EH (cell line): ENCODE measurements at regions not wholly inside any gene's neighbourhood (a gene's known extent, or its start where the extent isn't known, plus 50 kb on each side); places are given as distances from the start of the nearest gene placed in this dataset.
A peak's percentile ranks its signal among the peaks of the same experiment; 100 is the strongest.
"Not testable (repeated sequence)": the region's sequence is repeated elsewhere in the genome, so short reads cannot be mapped to it uniquely, and the experiment has no call there.

Experiments used
- DNase-seq: peaks from one replicate; pipeline ENCODE4 v3.0.0-alpha.2; 2015; ENCODE audit warnings: low read depth

- not testable (repeated sequence) for DNase-seq
These were observed 69.1 kb downstream of the ZNF518B start for GRCh38 chr4:10388146-10388545.

- DNase-seq, result no peak
These were observed 71.2 kb downstream of the ZNF518B start for GRCh38 chr4:10385994-10386394.

GRCh38 chr4:10384974-10385373 is 72.3 kb downstream of the ZNF518B start:
- no peak for DNase-seq

- no peak for DNase-seq
These were observed 73.8 kb downstream of the ZNF518B start for GRCh38 chr4:10383417-10383816.

- DNase-seq, result not testable (repeated sequence)
These were observed 75.1 kb downstream of the ZNF518B start for GRCh38 chr4:10382171-10382570.

- DNase-seq, result no peak
These were observed 76.1 kb downstream of the ZNF518B start for GRCh38 chr4:10381146-10381545.

GRCh38 chr4:10380735-10381134 is 76.5 kb downstream of the ZNF518B start:
- no peak for DNase-seq

GRCh38 chr4:10371869-10372471 is 85.3 kb downstream of the ZNF518B start:
- peak; percentile 84 for DNase-seq

- DNase-seq, result no peak
These were observed 86.1 kb downstream of the ZNF518B start for GRCh38 chr4:10371121-10371520.

- no peak for DNase-seq
These were observed 87.7 kb downstream of the ZNF518B start for GRCh38 chr4:10369517-10369916.

- no peak for DNase-seq
These were observed 90.6 kb downstream of the ZNF518B start for GRCh38 chr4:10366628-10367027.

- no peak for DNase-seq
These were observed 93.0 kb downstream of the ZNF518B start for GRCh38 chr4:10364194-10364593.

- no peak for DNase-seq
These were observed 102.5 kb downstream of the ZNF518B start for GRCh38 chr4:10354746-10355145.

- DNase-seq, result no peak
These were observed 103.0 kb downstream of the ZNF518B start for GRCh38 chr4:10354225-10354624.

GRCh38 chr4:10353110-10353509 is 104.1 kb downstream of the ZNF518B start:
- peak; percentile 40 for DNase-seq

GRCh38 chr4:10348241-10348640 is 109.0 kb downstream of the ZNF518B start:
- no peak for DNase-seq

GRCh38 chr4:10347815-10348214 is 109.4 kb downstream of the ZNF518B start:
- DNase-seq, result no peak

- DNase-seq, result peak; percentile 15
These were observed 109.9 kb downstream of the ZNF518B start for GRCh38 chr4:10347281-10347795.

GRCh38 chr4:10346023-10346422 is 111.2 kb downstream of the ZNF518B start:
- peak; percentile 79 for DNase-seq

- DNase-seq, result no peak
These were observed 111.8 kb downstream of the ZNF518B start for GRCh38 chr4:10345381-10345784.

GRCh38 chr4:10344824-10345223 is 112.4 kb downstream of the ZNF518B start:
- DNase-seq, result no peak

GRCh38 chr4:10343656-10344055 is 113.6 kb downstream of the ZNF518B start:
- DNase-seq, result no peak

- no peak for DNase-seq
These were observed 114.4 kb downstream of the ZNF518B start for GRCh38 chr4:10342866-10343265.

GRCh38 chr4:10336471-10336870 is 120.8 kb downstream of the ZNF518B start:
- DNase-seq, result peak; percentile 95
